Peyer's patch (tissue), 4 donors: ENCODE measurements at regions not wholly inside any gene's neighbourhood (a gene's known extent, or its start where the extent isn't known, plus 50 kb on each side); places are given as distances from the start of the nearest gene placed in this dataset.

Experiments used
- POLR2A ChIP-seq, 2 donors: fragments of 450-650 bp; IDR thresholded peaks; one replicate each; pipeline ENCODE4 v1.5.1; 2017; ENCODE audit warnings: antibody characterized with exemption in 2 of 2, mild to moderate bottlenecking in 2 of 2, moderate library complexity in 2 of 2
- TF ChIP-seq, protein P1 (sequence below), 6 experiments: fragments of 450-650 bp in 4 of 6; fragments of 200-600 bp in 2 of 6; sonication (generic) in 1 of 6; IDR thresholded peaks; one replicate each; pipeline ENCODE4 v1.5.1; 2017 to 2019; ENCODE audit warnings: antibody characterized with exemption in 6 of 6, mild to moderate bottlenecking in 3 of 6, moderate library complexity in 1 of 6

DNA sequence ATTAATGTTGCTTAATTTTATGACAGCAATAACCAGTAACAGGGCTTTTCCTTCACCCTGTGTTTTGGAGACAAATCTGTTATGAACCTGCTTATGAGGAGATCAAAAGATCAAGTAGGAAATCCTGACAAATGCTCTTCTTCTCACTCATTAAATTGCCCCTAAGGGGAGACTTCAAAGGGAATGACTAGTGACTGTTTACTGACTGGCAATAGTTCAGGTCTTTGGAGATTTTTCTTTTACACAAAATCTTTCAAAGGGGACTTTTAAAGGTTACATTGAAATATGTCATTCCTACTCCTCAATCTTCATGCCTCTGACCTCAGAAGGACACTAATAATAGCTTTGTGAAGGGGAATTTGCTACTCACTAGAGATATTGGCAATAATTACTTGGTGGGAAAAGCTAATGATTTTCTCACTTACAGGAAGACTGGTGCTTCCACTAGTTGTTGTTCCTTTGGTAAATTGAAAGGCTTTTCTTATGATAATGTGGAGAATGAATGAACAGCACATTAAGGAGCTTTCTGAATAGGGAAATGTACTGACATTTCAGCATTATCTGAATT lies 292.9 kb upstream of the CA10 start:
- TF ChIP-seq POLR2A (IDR thresholded peaks at IDR 0.05): no peak
- TF ChIP-seq, protein P1, sequence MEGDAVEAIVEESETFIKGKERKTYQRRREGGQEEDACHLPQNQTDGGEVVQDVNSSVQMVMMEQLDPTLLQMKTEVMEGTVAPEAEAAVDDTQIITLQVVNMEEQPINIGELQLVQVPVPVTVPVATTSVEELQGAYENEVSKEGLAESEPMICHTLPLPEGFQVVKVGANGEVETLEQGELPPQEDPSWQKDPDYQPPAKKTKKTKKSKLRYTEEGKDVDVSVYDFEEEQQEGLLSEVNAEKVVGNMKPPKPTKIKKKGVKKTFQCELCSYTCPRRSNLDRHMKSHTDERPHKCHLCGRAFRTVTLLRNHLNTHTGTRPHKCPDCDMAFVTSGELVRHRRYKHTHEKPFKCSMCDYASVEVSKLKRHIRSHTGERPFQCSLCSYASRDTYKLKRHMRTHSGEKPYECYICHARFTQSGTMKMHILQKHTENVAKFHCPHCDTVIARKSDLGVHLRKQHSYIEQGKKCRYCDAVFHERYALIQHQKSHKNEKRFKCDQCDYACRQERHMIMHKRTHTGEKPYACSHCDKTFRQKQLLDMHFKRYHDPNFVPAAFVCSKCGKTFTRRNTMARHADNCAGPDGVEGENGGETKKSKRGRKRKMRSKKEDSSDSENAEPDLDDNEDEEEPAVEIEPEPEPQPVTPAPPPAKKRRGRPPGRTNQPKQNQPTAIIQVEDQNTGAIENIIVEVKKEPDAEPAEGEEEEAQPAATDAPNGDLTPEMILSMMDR (IDR thresholded peaks at IDR 0.05): no peak
